ENCODE measurements at regions not wholly inside any gene's neighbourhood (a gene's known extent, or its start where the extent isn't known, plus 50 kb on each side); places are given as distances from the start of the nearest gene placed in this dataset.

- Histone ChIP-seq H3K27ac (ENCODE audit: insufficient read depth in 1 of 2, low read depth in 1 of 2, low read length in 2 of 2, poor library complexity in 1 of 2, severe bottlenecking in 2 of 2) (no peak overlapping the region), H3K9me3 (ENCODE audit: control extremely low read depth in 1 of 5, control insufficient read depth in 4 of 5, insufficient read depth in 2 of 5, low read depth in 1 of 5, low read length in 4 of 5) (peaks cover 3 to 25% (median 9%) of the 10 kb centered on the region in 5 experiments), H3K4me1 (ENCODE audit: control extremely low read depth in 1 of 4, control insufficient read depth in 4 of 4, insufficient read depth in 4 of 4, low read length in 3 of 4) (peaks cover 0 to 13% (median 4%) of the 10 kb centered on the region in 4 experiments), H3K4me3 (ENCODE audit: control insufficient read depth in 1 of 7, extremely low read depth in 1 of 7, insufficient read depth in 4 of 7, low read depth in 2 of 7, low read length in 6 of 7) (no peak overlapping the region), H3K27me3 (replicated peaks in 2 of 5; ENCODE audit: control insufficient read depth in 4 of 5, insufficient read depth in 5 of 5, low read length in 4 of 5) (no peaks in the 10 kb centered on the region), H3K36me3 (ENCODE audit: control insufficient read depth in 4 of 4, insufficient read depth in 4 of 4, low read length in 3 of 4) (no peaks in the 10 kb centered on the region)
- DNase-seq = no peak
- POLR2A ChIA-PET = no interaction called here
- no CpG with 5 or more reads among the region's 1 CpG for WGBS (ENCODE audit: insufficient coverage)
- CTCF ChIA-PET = interaction anchor here (0.6 to 1.0 kb wide), 2 partner anchors 85 to 127 kb away, joined by 3 read pairs; no protein-coding TSS in a partner anchor
Observed at GRCh38 chr2:11969774-11970173, 223.3 kb downstream of the LPIN1 start.

- DNase-seq = peak in 2 of 3 donors; percentile 11 to 20
- ChIA-PET CTCF (interaction anchor here (0.6 to 1.9 kb wide), 2 partner anchors 12 to 980 kb away, joined by 3 to 4 read pairs; no protein-coding TSS in a partner anchor), POLR2A (no interaction called here)
- Histone ChIP-seq H3K4me1 (ENCODE audit: control extremely low read depth in 1 of 4, control insufficient read depth in 4 of 4, insufficient read depth in 4 of 4, low read length in 3 of 4) (no peaks in the 10 kb centered on the region), H3K36me3 (ENCODE audit: control insufficient read depth in 4 of 4, insufficient read depth in 4 of 4, low read length in 3 of 4) (no peaks in the 10 kb centered on the region), H3K9me3 (ENCODE audit: control extremely low read depth in 1 of 5, control insufficient read depth in 4 of 5, insufficient read depth in 2 of 5, low read depth in 1 of 5, low read length in 4 of 5) (peaks cover 3 to 37% (median 16%) of the 10 kb centered on the region in 5 experiments), H3K27me3 (replicated peaks in 2 of 5; ENCODE audit: control insufficient read depth in 4 of 5, insufficient read depth in 5 of 5, low read length in 4 of 5) (no peaks in the 10 kb centered on the region), H3K4me3 (ENCODE audit: control insufficient read depth in 1 of 7, extremely low read depth in 1 of 7, insufficient read depth in 4 of 7, low read depth in 2 of 7, low read length in 6 of 7) (no peak overlapping the region), H3K27ac (ENCODE audit: insufficient read depth in 1 of 2, low read depth in 1 of 2, low read length in 2 of 2, poor library complexity in 1 of 2, severe bottlenecking in 2 of 2) (no peak overlapping the region)
- WGBS (ENCODE audit: insufficient coverage) = no CpG with 5 or more reads among the region's 1 CpG
Observed at GRCh38 chr2:11974573-11974972, 228.1 kb downstream of the LPIN1 start.

GRCh38 chr2:11975373-11975772 lies 228.9 kb downstream of the LPIN1 start:
- WGBS (ENCODE audit: insufficient coverage) = 100% methylated on average over 1 of the region's 1 CpG
- Histone ChIP-seq H3K9me3 (ENCODE audit: control extremely low read depth in 1 of 5, control insufficient read depth in 4 of 5, insufficient read depth in 2 of 5, low read depth in 1 of 5, low read length in 4 of 5) (peaks cover 3 to 34% (median 16%) of the 10 kb centered on the region in 5 experiments), H3K27me3 (replicated peaks in 2 of 5; ENCODE audit: control insufficient read depth in 4 of 5, insufficient read depth in 5 of 5, low read length in 4 of 5) (no peaks in the 10 kb centered on the region), H3K36me3 (ENCODE audit: control insufficient read depth in 4 of 4, insufficient read depth in 4 of 4, low read length in 3 of 4) (no peaks in the 10 kb centered on the region), H3K4me3 (ENCODE audit: control insufficient read depth in 1 of 7, extremely low read depth in 1 of 7, insufficient read depth in 4 of 7, low read depth in 2 of 7, low read length in 6 of 7) (no peak overlapping the region), H3K27ac (ENCODE audit: insufficient read depth in 1 of 2, low read depth in 1 of 2, low read length in 2 of 2, poor library complexity in 1 of 2, severe bottlenecking in 2 of 2) (no peak overlapping the region), H3K4me1 (ENCODE audit: control extremely low read depth in 1 of 4, control insufficient read depth in 4 of 4, insufficient read depth in 4 of 4, low read length in 3 of 4) (no peaks in the 10 kb centered on the region)
- no peak for DNase-seq
- POLR2A ChIA-PET = no interaction called here
- CTCF ChIA-PET = no interaction called here

GRCh38 chr2:11976073-11976472 lies 229.6 kb downstream of the LPIN1 start:
- H3K9me3 ChIP-seq (ENCODE audit: control extremely low read depth in 1 of 5, control insufficient read depth in 4 of 5, insufficient read depth in 2 of 5, low read depth in 1 of 5, low read length in 4 of 5) = peaks cover 3 to 31% (median 16%) of the 10 kb centered on the region in 5 experiments
- ChIA-PET CTCF (no interaction called here), POLR2A (no interaction called here)
- H3K4me1 ChIP-seq (ENCODE audit: control extremely low read depth in 1 of 4, control insufficient read depth in 4 of 4, insufficient read depth in 4 of 4, low read length in 3 of 4) = no peaks in the 10 kb centered on the region
- H3K27ac ChIP-seq (ENCODE audit: insufficient read depth in 1 of 2, low read depth in 1 of 2, low read length in 2 of 2, poor library complexity in 1 of 2, severe bottlenecking in 2 of 2) = no peak overlapping the region
- no peaks in the 10 kb centered on the region for H3K27me3 ChIP-seq (replicated peaks in 2 of 5; ENCODE audit: control insufficient read depth in 4 of 5, insufficient read depth in 5 of 5, low read length in 4 of 5)
- DNase-seq = no peak
- H3K36me3 ChIP-seq (ENCODE audit: control insufficient read depth in 4 of 4, insufficient read depth in 4 of 4, low read length in 3 of 4) = no peaks in the 10 kb centered on the region
- no peak overlapping the region for H3K4me3 ChIP-seq (ENCODE audit: control insufficient read depth in 1 of 7, extremely low read depth in 1 of 7, insufficient read depth in 4 of 7, low read depth in 2 of 7, low read length in 6 of 7)

GRCh38 chr2:11977766-11978524 lies 231.5 kb downstream of the LPIN1 start:
- H3K27ac ChIP-seq (ENCODE audit: insufficient read depth in 1 of 2, low read depth in 1 of 2, low read length in 2 of 2, poor library complexity in 1 of 2, severe bottlenecking in 2 of 2) = no peak overlapping the region
- H3K9me3 ChIP-seq (ENCODE audit: control extremely low read depth in 1 of 5, control insufficient read depth in 4 of 5, insufficient read depth in 2 of 5, low read depth in 1 of 5, low read length in 4 of 5) = peaks cover 0 to 34% (median 17%) of the 10 kb centered on the region in 5 experiments
- 98% methylated on average over 6 of the region's 8 CpGs for WGBS (ENCODE audit: insufficient coverage)
- H3K4me1 ChIP-seq (ENCODE audit: control extremely low read depth in 1 of 4, control insufficient read depth in 4 of 4, insufficient read depth in 4 of 4, low read length in 3 of 4) = no peaks in the 10 kb centered on the region
- CTCF ChIA-PET = interaction anchor here (1.2 kb wide), 2 partner anchors 10 to 11 kb away, joined by 3 read pairs; no protein-coding TSS in a partner anchor
- POLR2A ChIA-PET = no interaction called here
- no peaks in the 10 kb centered on the region for H3K36me3 ChIP-seq (ENCODE audit: control insufficient read depth in 4 of 4, insufficient read depth in 4 of 4, low read length in 3 of 4)
- no peak overlapping the region for H3K4me3 ChIP-seq (ENCODE audit: control insufficient read depth in 1 of 7, extremely low read depth in 1 of 7, insufficient read depth in 4 of 7, low read depth in 2 of 7, low read length in 6 of 7)
- no peaks in the 10 kb centered on the region for H3K27me3 ChIP-seq (replicated peaks in 2 of 5; ENCODE audit: control insufficient read depth in 4 of 5, insufficient read depth in 5 of 5, low read length in 4 of 5)
- DNase-seq = no peak

GRCh38 chr2:11980809-11981208 lies 234.4 kb downstream of the LPIN1 start:
- Histone ChIP-seq H3K27ac (ENCODE audit: insufficient read depth in 1 of 2, low read depth in 1 of 2, low read length in 2 of 2, poor library complexity in 1 of 2, severe bottlenecking in 2 of 2) (no peak overlapping the region), H3K9me3 (ENCODE audit: control extremely low read depth in 1 of 5, control insufficient read depth in 4 of 5, insufficient read depth in 2 of 5, low read depth in 1 of 5, low read length in 4 of 5) (peaks cover 0 to 9% (median 0%) of the 10 kb centered on the region in 5 experiments), H3K27me3 (replicated peaks in 2 of 5; ENCODE audit: control insufficient read depth in 4 of 5, insufficient read depth in 5 of 5, low read length in 4 of 5) (no peaks in the 10 kb centered on the region), H3K4me1 (ENCODE audit: control extremely low read depth in 1 of 4, control insufficient read depth in 4 of 4, insufficient read depth in 4 of 4, low read length in 3 of 4) (no peaks in the 10 kb centered on the region), H3K36me3 (ENCODE audit: control insufficient read depth in 4 of 4, insufficient read depth in 4 of 4, low read length in 3 of 4) (no peaks in the 10 kb centered on the region), H3K4me3 (ENCODE audit: control insufficient read depth in 1 of 7, extremely low read depth in 1 of 7, insufficient read depth in 4 of 7, low read depth in 2 of 7, low read length in 6 of 7) (no peak overlapping the region)
- no peak for DNase-seq
- ChIA-PET POLR2A (interaction anchor here (1.1 kb wide), 1 partner anchor 13 kb away, joined by 3 read pairs; no protein-coding TSS in a partner anchor), CTCF (no interaction called here)
- 99% methylated on average over 9 of the region's 9 CpGs for WGBS (ENCODE audit: insufficient coverage)

GRCh38 chr2:11983401-11983800 lies 237.0 kb downstream of the LPIN1 start:
- peaks cover 0 to 8% (median 0%) of the 10 kb centered on the region in 5 experiments for H3K9me3 ChIP-seq (ENCODE audit: control extremely low read depth in 1 of 5, control insufficient read depth in 4 of 5, insufficient read depth in 2 of 5, low read depth in 1 of 5, low read length in 4 of 5)
- ChIA-PET POLR2A (no interaction called here), CTCF (interaction anchor here (0.6 to 1.8 kb wide), 3 partner anchors 34 to 307 kb away, joined by 3 to 5 read pairs (median 5); no protein-coding TSS in a partner anchor)
- no peaks in the 10 kb centered on the region for H3K4me1 ChIP-seq (ENCODE audit: control extremely low read depth in 1 of 4, control insufficient read depth in 4 of 4, insufficient read depth in 4 of 4, low read length in 3 of 4)
- no peak overlapping the region for H3K27ac ChIP-seq (ENCODE audit: insufficient read depth in 1 of 2, low read depth in 1 of 2, low read length in 2 of 2, poor library complexity in 1 of 2, severe bottlenecking in 2 of 2)
- DNase-seq = no peak
- no peaks in the 10 kb centered on the region for H3K27me3 ChIP-seq (replicated peaks in 2 of 5; ENCODE audit: control insufficient read depth in 4 of 5, insufficient read depth in 5 of 5, low read length in 4 of 5)
- no peaks in the 10 kb centered on the region for H3K36me3 ChIP-seq (ENCODE audit: control insufficient read depth in 4 of 4, insufficient read depth in 4 of 4, low read length in 3 of 4)
- no peak overlapping the region for H3K4me3 ChIP-seq (ENCODE audit: control insufficient read depth in 1 of 7, extremely low read depth in 1 of 7, insufficient read depth in 4 of 7, low read depth in 2 of 7, low read length in 6 of 7)
- WGBS (ENCODE audit: insufficient coverage) = 85% methylated on average over 4 of the region's 4 CpGs

Data from common myeloid progenitor, CD34-positive (primary cell).